ENCODE measurements at regions not wholly inside any gene's neighbourhood (a gene's known extent, or its start where the extent isn't known, plus 50 kb on each side); places are given as distances from the start of the nearest gene placed in this dataset.

DNA sequence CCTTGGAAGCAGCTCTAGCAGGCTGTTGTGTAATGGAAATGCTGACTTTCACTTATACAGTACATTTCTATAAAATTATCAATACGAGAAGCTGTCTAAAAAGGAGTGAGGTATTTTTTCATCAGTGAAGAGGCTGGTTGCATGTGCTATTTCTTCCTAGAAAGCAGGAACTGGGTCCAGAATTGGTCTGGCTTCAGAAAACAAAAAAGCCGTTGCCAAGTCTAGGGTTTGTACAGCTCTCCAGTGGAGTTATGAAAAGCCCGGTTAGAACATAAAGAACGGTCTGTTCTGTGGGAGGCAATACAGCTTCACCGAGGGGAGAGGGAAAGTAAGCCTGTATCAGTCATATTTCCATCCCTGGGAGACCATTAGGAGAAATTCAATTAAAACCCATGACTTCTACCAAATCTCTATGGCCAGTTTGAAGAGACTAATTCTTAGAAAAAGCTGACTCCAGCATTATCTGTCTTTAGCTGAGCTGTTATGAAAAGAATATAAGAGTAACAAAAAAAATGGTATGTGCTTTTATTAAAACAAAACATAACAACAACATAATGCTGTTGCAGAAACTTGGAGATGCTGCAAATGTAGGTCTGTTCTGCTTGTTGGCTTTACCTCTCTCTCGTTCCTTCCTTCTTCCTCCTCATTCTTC lies 217.0 kb downstream of the CMPK2 start:
- H3K27me3 Mint-ChIP-seq = no peaks in the 10 kb centered on the region
- H3K27ac Mint-ChIP-seq = no peak overlapping the region
- H3K4me3 Mint-ChIP-seq = no peak overlapping the region
- DNase-seq = no peak
- ChIA-PET CTCF (no interaction called here), POLR2A (no interaction called here)
- H3K4me1 Mint-ChIP-seq = no peaks in the 10 kb centered on the region
- H3K9me3 Mint-ChIP-seq = no peaks in the 10 kb centered on the region
- no peaks in the 10 kb centered on the region for H3K36me3 Mint-ChIP-seq (ENCODE audit: low read depth)

DNA sequence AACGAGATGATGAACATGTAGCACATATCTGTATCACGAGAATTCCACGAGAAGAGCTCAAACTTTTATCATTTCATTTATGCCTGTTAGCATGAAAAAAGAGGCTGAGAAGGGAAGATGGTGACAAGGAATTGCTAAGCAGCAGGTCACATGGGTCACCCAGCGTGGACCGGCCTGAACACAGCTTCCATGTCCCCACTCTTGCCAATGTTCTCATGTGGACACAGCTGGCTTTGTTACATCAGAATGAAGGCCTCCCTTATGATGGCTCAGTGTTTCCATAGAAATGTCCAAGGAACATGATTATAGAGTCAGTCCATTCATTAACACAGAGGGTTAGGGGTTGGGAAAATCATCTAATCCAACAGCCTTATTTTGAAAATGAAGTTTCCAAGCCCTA lies 215.4 kb downstream of the CMPK2 start:
- H3K9me3 Mint-ChIP-seq = no peaks in the 10 kb centered on the region
- H3K27me3 Mint-ChIP-seq = no peaks in the 10 kb centered on the region
- POLR2A ChIA-PET = no interaction called here
- CTCF ChIA-PET = no interaction called here
- H3K4me1 Mint-ChIP-seq = no peaks in the 10 kb centered on the region
- H3K27ac Mint-ChIP-seq = no peak overlapping the region
- no peaks in the 10 kb centered on the region for H3K36me3 Mint-ChIP-seq (ENCODE audit: low read depth)
- DNase-seq = no peak
- no peak overlapping the region for H3K4me3 Mint-ChIP-seq

DNA sequence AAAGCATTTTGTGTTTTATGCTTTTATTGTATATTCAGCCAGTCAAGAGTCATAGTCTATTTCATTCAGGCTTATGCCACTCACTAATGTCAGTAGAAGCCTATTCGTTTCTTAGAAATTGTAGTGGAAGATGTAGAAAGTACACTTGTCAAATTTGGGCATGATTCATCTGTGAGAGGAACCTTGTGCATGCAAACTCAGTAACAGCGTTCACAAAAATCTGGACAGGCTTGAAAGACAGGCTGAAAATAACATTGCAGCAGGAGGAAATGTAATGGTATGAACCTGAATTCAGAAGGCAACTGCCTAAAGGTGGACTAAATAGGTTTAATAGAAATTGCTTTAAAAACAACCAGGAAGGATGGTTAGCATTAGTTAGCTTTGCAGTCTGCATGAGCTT lies 213.5 kb downstream of the CMPK2 start:
- CTCF ChIA-PET = no interaction called here
- no peaks in the 10 kb centered on the region for H3K27me3 Mint-ChIP-seq

DNA sequence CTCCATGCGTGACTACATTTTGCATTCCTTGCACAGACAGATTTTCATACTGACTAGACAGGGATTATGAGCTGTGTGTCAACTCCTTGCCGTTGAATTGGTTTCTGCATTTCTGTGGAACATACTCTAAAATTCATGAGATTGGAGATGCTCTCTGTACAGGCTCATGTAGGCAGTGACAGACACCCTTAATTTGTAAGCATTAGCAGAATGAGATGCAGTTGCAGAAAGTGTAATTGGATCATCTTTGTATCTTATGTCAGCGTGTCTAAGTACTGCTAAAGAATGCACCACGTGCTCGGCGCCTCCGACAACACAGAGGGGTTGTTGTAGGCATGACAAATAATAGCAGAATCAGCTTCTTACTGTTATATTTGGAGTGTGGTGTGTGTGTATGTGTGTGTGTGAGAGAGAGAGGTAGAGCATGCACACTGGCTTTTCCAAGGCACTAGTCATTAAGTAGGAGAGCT lies 212.4 kb downstream of the CMPK2 start:
- no peaks in the 10 kb centered on the region for H3K4me1 Mint-ChIP-seq
- no peaks in the 10 kb centered on the region for H3K9me3 Mint-ChIP-seq
- no peak for DNase-seq
- no peaks in the 10 kb centered on the region for H3K27me3 Mint-ChIP-seq
- no peak overlapping the region for H3K27ac Mint-ChIP-seq
- no peak overlapping the region for H3K4me3 Mint-ChIP-seq
- no peaks in the 10 kb centered on the region for H3K36me3 Mint-ChIP-seq (ENCODE audit: low read depth)
- POLR2A ChIA-PET = no interaction called here
- CTCF ChIA-PET = no interaction called here

More for the DNA sequence above, 213.5 kb downstream of the CMPK2 start:
- no peak overlapping the region for H3K27ac Mint-ChIP-seq
- H3K4me1 Mint-ChIP-seq = no peaks in the 10 kb centered on the region
- no peak overlapping the region for H3K4me3 Mint-ChIP-seq
- no peaks in the 10 kb centered on the region for H3K36me3 Mint-ChIP-seq (ENCODE audit: low read depth)
- DNase-seq = no peak
- no peaks in the 10 kb centered on the region for H3K9me3 Mint-ChIP-seq
- POLR2A ChIA-PET = no interaction called here

DNA sequence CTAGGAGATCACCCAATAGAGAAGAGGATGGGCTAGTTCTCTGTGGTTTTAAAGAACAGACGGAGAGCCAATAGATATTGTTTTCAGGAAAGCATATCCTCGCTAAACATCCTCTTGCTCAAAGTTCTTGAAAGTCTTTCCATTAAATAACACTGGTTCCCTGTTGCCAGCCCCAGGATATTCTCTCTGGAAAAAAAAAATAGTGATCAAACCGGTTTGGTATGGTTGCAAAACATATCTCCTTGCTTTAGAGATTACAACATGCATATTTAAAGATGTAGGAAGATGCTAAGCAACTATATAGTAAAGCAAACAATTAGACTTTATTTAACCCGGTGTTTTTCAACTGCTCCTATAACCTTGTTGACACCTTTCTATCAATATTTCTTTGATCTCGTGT lies 211.4 kb downstream of the CMPK2 start:
- POLR2A ChIA-PET = no interaction called here
- no peaks in the 10 kb centered on the region for H3K36me3 Mint-ChIP-seq (ENCODE audit: low read depth)
- no peak overlapping the region for H3K27ac Mint-ChIP-seq
- H3K4me3 Mint-ChIP-seq = no peak overlapping the region
- H3K9me3 Mint-ChIP-seq = no peaks in the 10 kb centered on the region
- H3K4me1 Mint-ChIP-seq = no peaks in the 10 kb centered on the region
- no peaks in the 10 kb centered on the region for H3K27me3 Mint-ChIP-seq
- CTCF ChIA-PET = no interaction called here
- DNase-seq = no peak

DNA sequence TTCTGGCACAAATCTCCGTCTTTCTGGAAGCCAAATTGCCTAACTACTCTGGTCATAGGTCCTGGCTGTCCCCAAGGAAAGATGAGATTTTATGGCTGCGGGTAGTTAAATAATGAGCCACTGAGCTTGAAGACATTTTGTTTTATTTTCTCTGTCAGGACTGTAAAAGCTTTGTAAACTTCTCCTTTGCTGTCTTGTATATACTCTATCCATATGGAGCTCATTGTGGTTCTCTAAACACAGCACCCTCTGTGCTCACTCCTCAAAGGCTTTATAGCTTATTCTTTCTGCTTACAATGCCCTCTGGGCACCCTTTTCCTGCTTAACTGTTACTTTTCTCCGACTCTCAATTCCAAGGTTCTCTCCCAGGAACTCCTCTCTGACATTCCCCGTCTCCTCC lies 209.1 kb downstream of the CMPK2 start:
- Mint-ChIP-seq H3K4me1 (no peaks in the 10 kb centered on the region), H3K9me3 (no peaks in the 10 kb centered on the region), H3K27me3 (no peaks in the 10 kb centered on the region), H3K4me3 (no peak overlapping the region), H3K27ac (no peak overlapping the region), H3K36me3 (ENCODE audit: low read depth) (no peaks in the 10 kb centered on the region)
- POLR2A ChIA-PET = no interaction called here
- CTCF ChIA-PET = no interaction called here
- DNase-seq = no peak

DNA sequence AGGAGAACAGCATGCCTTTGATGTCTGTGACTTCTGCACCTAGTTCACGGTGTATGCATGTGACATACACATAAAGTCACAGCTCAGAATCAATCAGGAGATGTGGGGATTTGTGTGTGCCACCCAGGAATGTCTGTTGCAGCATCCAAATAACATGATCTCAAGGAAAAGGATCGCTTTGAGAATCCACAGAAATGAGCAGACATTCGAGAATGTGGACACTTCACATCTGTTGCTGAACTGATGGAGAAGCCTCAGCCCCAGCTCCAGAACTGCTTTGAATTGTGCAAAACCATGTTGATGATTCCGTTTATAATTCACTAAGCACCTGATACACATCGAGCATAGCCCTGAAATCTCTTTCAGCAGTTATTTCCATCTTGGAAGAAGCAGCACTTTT lies 208.6 kb downstream of the CMPK2 start:
- ChIA-PET POLR2A (no interaction called here), CTCF (no interaction called here)
- Mint-ChIP-seq H3K27me3 (no peaks in the 10 kb centered on the region), H3K9me3 (no peaks in the 10 kb centered on the region), H3K4me1 (no peaks in the 10 kb centered on the region), H3K4me3 (no peak overlapping the region), H3K36me3 (ENCODE audit: low read depth) (no peaks in the 10 kb centered on the region), H3K27ac (no peak overlapping the region)
- no peak for DNase-seq

DNA sequence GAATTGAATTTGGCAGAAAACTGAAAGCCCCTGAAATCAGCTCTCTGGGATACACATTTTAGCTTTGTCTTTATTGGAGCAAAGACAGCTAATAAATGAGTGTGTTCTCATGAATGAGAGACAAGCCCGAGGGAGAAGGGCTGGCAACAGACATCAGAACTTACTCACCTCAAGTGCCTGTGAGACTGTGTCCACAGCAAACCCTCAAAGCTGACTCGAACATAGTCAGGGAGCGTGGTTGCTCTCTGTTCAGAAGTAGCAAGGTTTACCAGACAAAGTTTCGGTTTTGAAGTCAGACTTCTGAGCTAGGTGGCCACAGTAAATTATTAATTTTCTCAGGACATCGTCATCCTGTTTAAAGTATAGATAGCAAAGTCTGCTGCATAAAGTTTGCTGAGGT lies 207.9 kb downstream of the CMPK2 start:
- no peak overlapping the region for H3K4me3 Mint-ChIP-seq
- no peak overlapping the region for H3K27ac Mint-ChIP-seq
- H3K36me3 Mint-ChIP-seq (ENCODE audit: low read depth) = no peaks in the 10 kb centered on the region
- H3K27me3 Mint-ChIP-seq = no peaks in the 10 kb centered on the region
- CTCF ChIA-PET = no interaction called here
- no peaks in the 10 kb centered on the region for H3K4me1 Mint-ChIP-seq
- no peaks in the 10 kb centered on the region for H3K9me3 Mint-ChIP-seq
- POLR2A ChIA-PET = no interaction called here
- DNase-seq = no peak

DNA sequence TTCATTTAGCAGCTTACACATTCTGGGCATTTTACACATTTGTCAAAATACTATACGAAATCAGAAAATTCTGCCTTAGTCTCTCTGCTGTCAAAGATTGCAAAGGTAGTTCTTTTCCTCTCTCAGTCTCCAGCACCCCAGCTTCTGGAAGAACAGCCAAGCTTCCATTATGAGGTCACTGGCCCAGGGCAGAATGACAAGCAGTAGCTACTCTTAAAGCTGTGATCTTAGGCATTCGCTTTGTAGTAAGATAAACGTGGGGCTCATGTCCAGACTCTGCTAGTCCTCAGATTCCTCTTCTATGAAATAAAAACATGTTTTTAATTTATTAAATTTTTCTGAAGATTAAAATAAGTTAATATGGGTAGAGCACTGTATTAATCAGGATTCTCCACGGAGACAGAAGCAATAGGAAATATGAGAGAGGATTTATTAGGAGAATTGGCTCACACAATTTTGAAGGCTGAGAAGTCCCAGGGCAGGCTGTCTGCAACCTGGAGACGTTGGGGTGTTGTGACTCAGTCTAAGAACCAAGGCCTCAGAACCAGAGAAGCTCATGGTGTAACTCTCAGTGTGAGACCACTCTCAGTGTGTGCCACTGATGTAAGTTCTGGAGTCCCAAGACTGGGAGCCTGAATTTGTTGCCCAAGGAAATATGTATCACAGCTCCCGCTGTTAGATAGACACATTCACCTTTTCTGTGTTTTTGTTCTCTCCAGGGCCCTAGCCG lies 201.2 kb downstream of the CMPK2 start:
- H3K27ac Mint-ChIP-seq = no peak overlapping the region
- no peaks in the 10 kb centered on the region for H3K36me3 Mint-ChIP-seq (ENCODE audit: low read depth)
- CTCF ChIA-PET = no interaction called here
- H3K9me3 Mint-ChIP-seq = no peaks in the 10 kb centered on the region
- no peak overlapping the region for H3K4me3 Mint-ChIP-seq
- DNase-seq = no peak
- H3K27me3 Mint-ChIP-seq = no peaks in the 10 kb centered on the region
- POLR2A ChIA-PET = no interaction called here
- no peaks in the 10 kb centered on the region for H3K4me1 Mint-ChIP-seq

DNA sequence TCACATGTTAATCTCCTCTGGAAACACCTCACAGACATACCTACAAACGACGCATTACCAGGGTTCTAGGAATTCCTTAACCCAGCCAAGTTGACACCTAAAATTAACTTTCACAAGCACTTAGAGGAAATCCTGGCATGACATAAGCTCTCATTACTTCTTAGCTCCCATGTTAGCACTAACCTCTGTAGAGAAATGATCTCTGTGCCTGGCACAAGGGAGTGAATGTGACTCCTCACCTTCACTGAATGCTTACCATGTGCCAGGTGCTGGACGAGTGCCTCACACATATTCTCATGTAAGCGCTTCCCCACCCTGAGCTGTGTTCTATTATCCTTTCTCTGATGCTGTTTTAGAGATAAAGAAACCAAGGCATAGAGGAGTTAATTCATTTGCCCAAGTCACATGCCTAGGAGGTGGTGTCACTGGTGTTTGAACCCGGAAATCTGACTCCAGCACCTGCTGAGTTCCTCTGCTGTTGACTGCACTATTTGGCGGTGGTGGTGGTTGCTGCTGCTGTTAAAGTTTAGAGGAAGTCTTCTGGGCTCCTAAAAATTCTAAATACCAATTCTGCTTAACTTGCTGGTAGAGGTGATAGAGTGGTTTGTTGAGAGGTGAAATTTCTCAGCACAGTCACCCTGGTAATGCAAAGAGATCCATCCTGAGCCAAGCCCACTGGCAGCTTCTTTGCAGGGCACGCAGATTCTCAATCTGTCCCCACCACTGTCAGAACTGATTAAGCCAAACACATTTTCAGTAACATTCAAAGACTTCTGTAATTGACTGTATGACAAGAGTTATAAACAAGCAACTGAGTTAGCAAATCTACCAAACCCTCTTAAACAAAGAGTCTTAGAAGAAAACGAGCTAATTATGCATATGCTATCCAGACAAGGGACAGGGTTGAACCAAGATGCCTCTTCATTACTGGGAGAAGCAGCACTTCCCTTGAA lies 200.3 kb downstream of the CMPK2 start:
- Mint-ChIP-seq H3K4me1 (no peaks in the 10 kb centered on the region), H3K9me3 (no peaks in the 10 kb centered on the region), H3K27me3 (no peaks in the 10 kb centered on the region), H3K27ac (no peak overlapping the region), H3K36me3 (ENCODE audit: low read depth) (no peaks in the 10 kb centered on the region), H3K4me3 (no peak overlapping the region)
- ChIA-PET CTCF (no interaction called here), POLR2A (no interaction called here)
- no peak for DNase-seq

DNA sequence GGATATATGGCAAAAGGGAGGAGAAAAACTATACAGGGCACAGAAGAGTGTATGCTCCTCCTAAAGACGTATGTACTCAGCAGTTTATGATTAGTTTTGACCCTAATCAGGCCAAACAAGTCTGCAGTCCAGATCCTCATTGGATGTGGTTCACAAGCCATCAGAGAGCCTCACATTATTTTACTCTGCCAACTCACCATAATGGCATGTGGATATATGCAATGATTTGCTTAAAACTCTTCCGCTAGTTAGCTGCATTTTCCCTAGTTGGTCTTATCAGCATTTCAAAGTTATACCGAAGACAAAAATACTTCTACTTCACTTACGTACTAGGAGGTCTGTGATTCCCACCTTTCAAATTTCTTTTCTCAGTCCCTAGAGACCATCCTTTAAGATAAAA lies 198.4 kb downstream of the CMPK2 start:
- H3K9me3 Mint-ChIP-seq = no peaks in the 10 kb centered on the region
- H3K4me3 Mint-ChIP-seq = no peak overlapping the region
- ChIA-PET CTCF (no interaction called here), POLR2A (no interaction called here)
- H3K36me3 Mint-ChIP-seq (ENCODE audit: low read depth) = no peaks in the 10 kb centered on the region
- DNase-seq = no peak
- no peak overlapping the region for H3K27ac Mint-ChIP-seq
- no peaks in the 10 kb centered on the region for H3K4me1 Mint-ChIP-seq
- no peaks in the 10 kb centered on the region for H3K27me3 Mint-ChIP-seq

DNA sequence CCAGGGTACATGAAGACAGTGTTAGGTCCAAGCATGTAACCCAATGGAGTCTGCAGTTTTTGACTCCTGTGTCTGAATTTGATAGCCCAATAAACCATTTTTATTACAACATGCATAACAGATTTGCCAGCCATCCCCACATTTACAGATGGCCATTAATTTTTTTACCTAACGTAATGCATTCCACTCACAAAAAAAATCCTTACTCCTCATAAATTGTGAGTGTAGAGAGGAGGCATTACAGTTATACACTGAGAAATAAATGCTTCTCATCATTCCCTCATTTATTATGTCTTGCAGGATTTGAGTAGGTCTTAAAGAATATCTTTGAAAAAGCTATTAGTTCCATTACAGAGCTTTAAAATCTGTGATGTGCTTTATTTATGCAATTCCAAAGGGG lies 193.8 kb downstream of the CMPK2 start:
- Mint-ChIP-seq H3K36me3 (ENCODE audit: low read depth) (no peaks in the 10 kb centered on the region), H3K27ac (no peak overlapping the region), H3K27me3 (no peaks in the 10 kb centered on the region), H3K9me3 (no peaks in the 10 kb centered on the region), H3K4me3 (no peak overlapping the region), H3K4me1 (no peaks in the 10 kb centered on the region)
- ChIA-PET POLR2A (no interaction called here), CTCF (no interaction called here)
- no peak for DNase-seq

DNA sequence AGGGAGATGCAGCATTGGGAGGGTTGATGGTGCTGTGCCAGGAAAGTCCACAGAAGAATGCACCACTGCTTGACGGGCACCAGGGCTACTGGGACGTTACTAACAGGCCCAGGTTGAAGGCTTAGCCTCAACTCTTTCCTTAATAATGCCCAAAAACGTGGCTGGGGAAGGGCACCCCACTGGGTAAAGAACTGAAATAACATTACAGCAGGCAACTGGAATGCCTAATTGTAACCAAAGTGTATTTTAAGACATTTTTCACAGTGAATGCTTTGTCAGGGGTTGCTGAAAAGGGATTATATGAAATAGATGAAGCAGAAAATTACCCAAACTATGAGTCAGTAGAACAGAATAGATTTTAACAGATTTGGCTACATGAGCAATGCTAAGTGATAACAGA lies 191.3 kb downstream of the CMPK2 start:
- no peak overlapping the region for H3K27ac Mint-ChIP-seq
- no peaks in the 10 kb centered on the region for H3K27me3 Mint-ChIP-seq
- H3K36me3 Mint-ChIP-seq (ENCODE audit: low read depth) = no peaks in the 10 kb centered on the region
- no peak overlapping the region for H3K4me3 Mint-ChIP-seq
- no peaks in the 10 kb centered on the region for H3K4me1 Mint-ChIP-seq
- no peak for DNase-seq
- POLR2A ChIA-PET = no interaction called here
- H3K9me3 Mint-ChIP-seq = no peaks in the 10 kb centered on the region
- CTCF ChIA-PET = no interaction called here

DNA sequence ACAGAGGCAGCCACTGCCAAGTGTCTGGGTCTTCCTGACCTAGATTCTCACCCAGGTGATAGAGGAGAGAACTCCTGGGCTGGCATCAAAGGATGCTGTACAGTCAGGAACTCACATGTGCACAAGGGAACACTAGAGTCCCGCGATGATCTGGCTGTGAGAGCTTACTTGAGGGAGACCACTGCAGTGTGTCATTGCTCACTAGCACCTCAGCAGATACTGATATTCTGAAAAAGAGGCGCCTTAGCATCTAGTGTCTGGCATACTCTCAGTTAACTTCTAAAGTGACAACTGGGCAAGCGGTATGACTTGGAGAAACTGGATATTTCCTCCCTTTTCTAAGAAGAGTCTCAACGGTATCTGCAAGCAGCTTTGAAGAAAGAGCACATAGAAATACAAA lies 189.9 kb downstream of the CMPK2 start:
- no peak overlapping the region for H3K27ac Mint-ChIP-seq
- no peaks in the 10 kb centered on the region for H3K4me1 Mint-ChIP-seq
- POLR2A ChIA-PET = no interaction called here
- H3K4me3 Mint-ChIP-seq = no peak overlapping the region
- no peaks in the 10 kb centered on the region for H3K36me3 Mint-ChIP-seq (ENCODE audit: low read depth)
- CTCF ChIA-PET = no interaction called here
- no peak for DNase-seq
- H3K9me3 Mint-ChIP-seq = no peaks in the 10 kb centered on the region
- no peaks in the 10 kb centered on the region for H3K27me3 Mint-ChIP-seq
